ENCODE measurements at regions not wholly inside any gene's neighbourhood (a gene's known extent, or its start where the extent isn't known, plus 50 kb on each side); places are given as distances from the start of the nearest gene placed in this dataset.

GRCh38 chr1:157292809-157293564 is 154.8 kb upstream of the ETV3 start:
- ATAC-seq = no peak
- no peak overlapping the region for H3K27ac Mint-ChIP-seq
- DNase-seq = no peak
- no peak for TF ChIP-seq CTCF (IDR thresholded peaks at IDR 0.05)
- no peaks in the 10 kb centered on the region for H3K4me1 Mint-ChIP-seq (ENCODE audit: low read depth)
- H3K36me3 Mint-ChIP-seq (ENCODE audit: low read depth) = no peaks in the 10 kb centered on the region
- H3K27me3 Mint-ChIP-seq = peaks cover 9% of the 10 kb centered on the region
- ChIA-PET CTCF (no interaction called here), POLR2A (interaction anchor here (0.8 to 1.2 kb wide), 2 partner anchors 8 to 73 kb away, joined by 3 to 5 read pairs; no protein-coding TSS in a partner anchor)
- intact Hi-C loops (cut with micrococcal nuclease) = no loop called here
- no peaks in the 10 kb centered on the region for H3K9me3 Mint-ChIP-seq
- H3K4me3 Mint-ChIP-seq = no peak overlapping the region

GRCh38 chr1:157292302-157292701 is 154.1 kb upstream of the ETV3 start:
- H3K4me3 Mint-ChIP-seq = no peak overlapping the region
- TF ChIP-seq CTCF (IDR thresholded peaks at IDR 0.05) = no peak
- ATAC-seq (no peak), DNase-seq (no peak)
- no peaks in the 10 kb centered on the region for H3K36me3 Mint-ChIP-seq (ENCODE audit: low read depth)
- CTCF ChIA-PET = no interaction called here
- intact Hi-C loops (cut with micrococcal nuclease) = no loop called here
- peaks cover 9% of the 10 kb centered on the region for H3K27me3 Mint-ChIP-seq
- no peaks in the 10 kb centered on the region for H3K9me3 Mint-ChIP-seq
- POLR2A ChIA-PET = interaction anchor here (0.8 to 1.2 kb wide), 2 partner anchors 8 to 72 kb away, joined by 3 to 5 read pairs; no protein-coding TSS in a partner anchor
- no peak overlapping the region for H3K27ac Mint-ChIP-seq
- H3K4me1 Mint-ChIP-seq (ENCODE audit: low read depth) = no peaks in the 10 kb centered on the region

- DNase-seq (no peak), ATAC-seq (no peak)
- Mint-ChIP-seq H3K36me3 (ENCODE audit: low read depth) (no peaks in the 10 kb centered on the region), H3K27me3 (peaks cover 10% of the 10 kb centered on the region), H3K27ac (no peak overlapping the region), H3K4me1 (ENCODE audit: low read depth) (no peaks in the 10 kb centered on the region), H3K9me3 (no peaks in the 10 kb centered on the region), H3K4me3 (no peak overlapping the region)
- POLR2A ChIA-PET = interaction anchor here (0.6 kb wide), 1 partner anchor 202 kb away, joined by 3 read pairs; no protein-coding TSS in a partner anchor
- CTCF ChIA-PET = no interaction called here
- no peak for TF ChIP-seq CTCF (IDR thresholded peaks at IDR 0.05)
- intact Hi-C loops (cut with micrococcal nuclease) = no loop called here
Observed at GRCh38 chr1:157291083-157291482, 152.9 kb upstream of the ETV3 start.

- TF ChIP-seq CTCF (IDR thresholded peaks at IDR 0.05) = no peak
- no peak for DNase-seq
- no peaks in the 10 kb centered on the region for H3K36me3 Mint-ChIP-seq (ENCODE audit: low read depth)
- no peak overlapping the region for H3K4me3 Mint-ChIP-seq
- intact Hi-C loops (cut with micrococcal nuclease) = no loop called here
- ChIA-PET CTCF (no interaction called here), POLR2A (no interaction called here)
- no peaks in the 10 kb centered on the region for H3K4me1 Mint-ChIP-seq (ENCODE audit: low read depth)
- no peak for ATAC-seq
- H3K27me3 Mint-ChIP-seq = peaks cover 13% of the 10 kb centered on the region
- no peaks in the 10 kb centered on the region for H3K9me3 Mint-ChIP-seq
- H3K27ac Mint-ChIP-seq = no peak overlapping the region
Observed at GRCh38 chr1:157289424-157290105, 151.4 kb upstream of the ETV3 start.

- no peak for TF ChIP-seq CTCF (IDR thresholded peaks at IDR 0.05)
- Mint-ChIP-seq H3K9me3 (no peaks in the 10 kb centered on the region), H3K27me3 (peaks cover 13% of the 10 kb centered on the region), H3K4me1 (ENCODE audit: low read depth) (no peaks in the 10 kb centered on the region), H3K36me3 (ENCODE audit: low read depth) (no peaks in the 10 kb centered on the region), H3K4me3 (no peak overlapping the region), H3K27ac (no peak overlapping the region)
- ChIA-PET POLR2A (no interaction called here), CTCF (no interaction called here)
- DNase-seq (no peak), ATAC-seq (no peak)
- intact Hi-C loops (cut with micrococcal nuclease) = no loop called here
Observed at GRCh38 chr1:157288996-157289395, 150.8 kb upstream of the ETV3 start.
